Transverse colon (tissue), 4 donors: ENCODE measurements at regions not wholly inside any gene's neighbourhood (a gene's known extent, or its start where the extent isn't known, plus 50 kb on each side); places are given as distances from the start of the nearest gene placed in this dataset.

ENCODE experiments used
- DNase-seq: peaks from one replicate; pipeline ENCODE4 v3.0.0-alpha.2; 2019
- H3K27ac ChIP-seq, 4 donors: fragments of 200-600 bp; sonication (generic); 2 replicates each; pipeline ENCODE4 v1.5.1; 2016 to 2018; ENCODE audit warnings: inconsistent platforms in 4 of 4
- H3K27me3 ChIP-seq: fragments of 200-600 bp; sonication (generic); 2 replicates; pipeline ENCODE4 v1.5.1; 2017; ENCODE audit warnings: inconsistent platforms
- H3K36me3 ChIP-seq, 4 donors: fragments of 200-600 bp; sonication (generic); 2 replicates each; pipeline ENCODE4 v1.5.1; 2017 to 2019; ENCODE audit warnings: inconsistent platforms in 4 of 4
- H3K4me1 ChIP-seq, 4 donors: fragments of 200-600 bp; sonication (generic); 2 replicates each; pipeline ENCODE4 v1.5.1; 2017 to 2020; ENCODE audit warnings: inconsistent platforms in 4 of 4
- H3K4me3 ChIP-seq, 4 donors: fragments of 200-600 bp; sonication (generic); 1 replicate in 1 of 4; 2 replicates in 3 of 4; pipeline versions ENCODE4 v1.5.1 to v1.6.1; 2017 to 2019; ENCODE audit warnings: inconsistent platforms in 4 of 4
- H3K9me3 ChIP-seq, 2 donors: fragments of 200-600 bp; sonication (generic); 2 replicates each; pipeline ENCODE4 v1.5.1; 2017 to 2019; ENCODE audit warnings: inconsistent platforms in 2 of 2
- CTCF ChIP-seq, 5 experiments: fragments of 200-600 bp in 3 of 5; fragments of 450-650 bp in 2 of 5; sonication (generic) in 3 of 5; IDR thresholded peaks; 1 replicate in 2 of 5; 2 replicates in 3 of 5; pipeline ENCODE4 v1.5.1; 2016 to 2017; ENCODE audit warnings: antibody characterized with exemption in 5 of 5, inconsistent platforms in 3 of 5, mild to moderate bottlenecking in 2 of 5, moderate library complexity in 1 of 5
- EP300 ChIP-seq: sonication (generic); formaldehyde crosslinking; IDR thresholded peaks from one replicate; pipeline ENCODE4 v1.6.1; 2017; ENCODE audit warnings: antibody characterized with exemption, low read depth
- POLR2A ChIP-seq: fragments of 450-650 bp; IDR thresholded peaks from one replicate; pipeline ENCODE4 v1.6.1; 2016; ENCODE audit warnings: antibody characterized with exemption, mild to moderate bottlenecking, moderate library complexity
- POLR2AphosphoS5 ChIP-seq, 3 donors: sonication (generic); formaldehyde crosslinking; IDR thresholded peaks; one replicate each; pipeline ENCODE4 v1.6.1; 2016; ENCODE audit warnings: antibody characterized with exemption in 3 of 3
- WGBS, 2 donors: methylation state at CpG; one replicate each; pipeline ENCODE4 v1.1.5; 2018; ENCODE audit warnings: low coverage in 1 of 2; 5-methylcytosine and 5-hydroxymethylcytosine counted together
- in situ Hi-C, 4 donors: fragments of 200-750 bp; cut with MboI; loops; one replicate each; pipeline versions ENCODE4 v1.15.0 to v1.15.1; 2017; ENCODE audit warnings: low sequenced_read_pairs in 3 of 4, low pct_ligation_motif_present in 1 of 4, low pct_unique_long_range_greater_than_20kb in 1 of 4
- intact Hi-C: fragments of 100-400 bp; cut with DNase I; formaldehyde crosslinking; loops from one replicate; pipeline ENCODE4 v1.15.1; 2023; ENCODE audit warnings: low total_unique reads

- intact Hi-C loops (no loop called here), in situ Hi-C loops (no loop called here)
- no peak for TF ChIP-seq EP300
- no peak for DNase-seq
- Histone ChIP-seq H3K9me3 (no peaks in the 10 kb centered on the region), H3K27ac (peak overlapping the region in 1 of 4 donors; percentile 21), H3K4me1 (peaks cover 0 to 12% (median 3%) of the 10 kb centered on the region in 4 donors), H3K4me3 (no peak overlapping the region), H3K27me3 (no peaks in the 10 kb centered on the region), H3K36me3 (no peaks in the 10 kb centered on the region)
- WGBS, 2 donors: 55 to 72% methylated on average over 9 of the region's 9 CpGs
Measured at GRCh38 chr12:105738051-105738450, 400.7 kb downstream of the NUAK1 start.

- TF ChIP-seq POLR2A (no peak), CTCF (IDR thresholded peaks at IDR 0.05) (no peak), EP300 (no peak), POLR2AphosphoS5 (IDR thresholded peaks at IDR 0.05) (no peak)
- H3K9me3 ChIP-seq: no peaks in the 10 kb centered on the region
- intact Hi-C loops (no loop called here), in situ Hi-C loops (no loop called here)
- no peak overlapping the region for H3K4me3 ChIP-seq
- H3K4me1 ChIP-seq: peaks cover 0 to 12% (median 3%) of the 10 kb centered on the region in 4 donors
- 44 to 73% methylated on average over 2 of the region's 2 CpGs for WGBS, 2 donors
- DNase-seq: no peak
- H3K36me3 ChIP-seq: no peaks in the 10 kb centered on the region
- H3K27me3 ChIP-seq: no peaks in the 10 kb centered on the region
- H3K27ac ChIP-seq: no peak overlapping the region
Measured at GRCh38 chr12:105740369-105740768, 398.4 kb downstream of the NUAK1 start.

GRCh38 chr12:105740970-105741725, 397.6 kb downstream of the NUAK1 start:
- Histone ChIP-seq H3K27ac (no peak overlapping the region), H3K27me3 (no peaks in the 10 kb centered on the region), H3K4me1 (peaks cover 0 to 12% (median 3%) of the 10 kb centered on the region in 4 donors), H3K36me3 (no peaks in the 10 kb centered on the region), H3K9me3 (no peaks in the 10 kb centered on the region), H3K4me3 (no peak overlapping the region)
- 46 to 48% methylated on average over 5 to 9 of the region's 9 CpGs for WGBS, 2 donors
- no peak for DNase-seq
- intact Hi-C loops (no loop called here), in situ Hi-C loops (no loop called here)
- TF ChIP-seq POLR2AphosphoS5 (IDR thresholded peaks at IDR 0.05): no peak
- TF ChIP-seq EP300: no peak
- TF ChIP-seq CTCF (IDR thresholded peaks at IDR 0.05): no peak
- no peak for TF ChIP-seq POLR2A

DNA sequence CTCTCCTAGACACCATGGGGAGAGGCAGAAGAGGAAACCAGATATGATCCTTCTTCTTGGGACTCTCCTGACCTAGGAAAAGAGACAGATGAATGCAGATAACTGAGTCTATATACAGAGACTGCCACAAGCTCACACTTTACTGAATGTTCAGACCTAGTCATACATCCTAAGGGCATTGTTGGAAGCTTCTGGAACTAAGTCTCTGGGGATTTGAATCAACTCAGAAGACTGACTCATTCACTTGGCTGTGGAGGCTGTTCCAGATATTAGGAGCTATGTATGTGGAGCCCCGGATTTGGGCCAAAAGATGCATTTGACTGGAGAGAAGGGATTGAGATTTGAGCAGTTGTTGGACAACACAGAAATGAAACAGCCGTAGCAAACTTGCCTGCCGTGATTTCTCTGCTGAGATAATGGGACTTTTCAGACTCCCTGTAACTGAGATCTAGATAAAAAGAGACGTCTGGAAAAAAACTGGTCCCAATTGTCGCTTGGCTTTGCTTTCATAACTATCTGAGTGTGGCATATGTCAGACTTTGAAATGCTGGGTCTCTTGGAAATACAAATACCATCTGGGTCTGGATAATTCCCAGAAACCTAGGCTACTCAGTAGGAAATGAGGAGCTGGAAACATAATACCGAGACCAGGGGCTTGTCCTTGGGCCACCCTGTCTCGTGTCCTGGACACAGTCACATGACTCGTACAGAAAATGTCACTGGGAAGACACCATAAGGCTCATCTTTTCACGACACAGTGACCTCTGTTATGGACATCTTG, 396.8 kb downstream of the NUAK1 start:
- H3K36me3 ChIP-seq: no peaks in the 10 kb centered on the region
- no peak for TF ChIP-seq EP300
- TF ChIP-seq POLR2A: no peak
- no peak for TF ChIP-seq POLR2AphosphoS5 (IDR thresholded peaks at IDR 0.05)
- no peak for TF ChIP-seq CTCF (IDR thresholded peaks at IDR 0.05)
- peaks cover 0 to 12% (median 3%) of the 10 kb centered on the region in 4 donors for H3K4me1 ChIP-seq
- intact Hi-C loops (no loop called here), in situ Hi-C loops (no loop called here)
- H3K4me3 ChIP-seq: no peak overlapping the region
- no peaks in the 10 kb centered on the region for H3K9me3 ChIP-seq
- no peaks in the 10 kb centered on the region for H3K27me3 ChIP-seq
- 40 to 66% methylated on average over 1 to 9 of the region's 9 CpGs for WGBS, 2 donors
- no peak overlapping the region for H3K27ac ChIP-seq
- DNase-seq: no peak
